GM12875 (cell line): ENCODE measurements at regions not wholly inside any gene's neighbourhood (a gene's known extent, or its start where the extent isn't known, plus 50 kb on each side); places are given as distances from the start of the nearest gene placed in this dataset.

Experiments used
- H3K4me3 ChIP-seq: one replicate; pipeline ENCODE4 v1.5.1; 2011; ENCODE audit warnings: low read depth, low read length, control low read depth
- CTCF ChIP-seq: IDR thresholded peaks from 2 replicates; pipeline ENCODE4 v1.5.1; 2011; ENCODE audit warnings: low read depth, mild to moderate bottlenecking, control low read depth, inconsistent platforms, low read length, moderate library complexity, borderline replicate concordance; ENCODE audit not compliant: insufficient read depth

DNA sequence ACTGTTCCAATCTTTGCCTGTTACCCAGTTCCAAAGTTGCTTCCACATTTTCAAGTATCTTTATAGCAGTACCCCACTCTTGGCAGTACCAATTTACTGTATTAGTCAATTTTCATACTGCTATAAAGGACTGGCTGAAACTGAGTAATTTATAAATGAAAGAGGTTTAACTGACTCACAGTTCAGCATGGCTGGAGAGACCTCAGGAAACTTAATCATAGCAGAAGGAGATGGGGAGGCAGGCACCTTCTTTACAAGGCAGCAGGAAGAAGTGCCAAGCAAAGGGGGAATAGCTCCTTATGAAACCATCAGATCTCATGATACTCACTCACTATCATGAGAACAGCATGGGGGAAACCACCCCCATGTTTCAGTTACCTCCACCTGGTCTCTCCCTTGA lies 215.0 kb downstream of the SNAPC1 start:
- no peak overlapping the region for H3K4me3 ChIP-seq
- no peak for TF ChIP-seq CTCF

GRCh38 chr14:61988240-61988639 lies 226.0 kb downstream of the SNAPC1 start:
- no peak overlapping the region for H3K4me3 ChIP-seq
- TF ChIP-seq CTCF = no peak

GRCh38 chr14:61992139-61992538 lies 229.9 kb downstream of the SNAPC1 start:
- no peak for TF ChIP-seq CTCF
- H3K4me3 ChIP-seq = no peak overlapping the region

- no peak for TF ChIP-seq CTCF
- no peak overlapping the region for H3K4me3 ChIP-seq
These were observed 230.7 kb downstream of the SNAPC1 start for GRCh38 chr14:61992926-61993325.

DNA sequence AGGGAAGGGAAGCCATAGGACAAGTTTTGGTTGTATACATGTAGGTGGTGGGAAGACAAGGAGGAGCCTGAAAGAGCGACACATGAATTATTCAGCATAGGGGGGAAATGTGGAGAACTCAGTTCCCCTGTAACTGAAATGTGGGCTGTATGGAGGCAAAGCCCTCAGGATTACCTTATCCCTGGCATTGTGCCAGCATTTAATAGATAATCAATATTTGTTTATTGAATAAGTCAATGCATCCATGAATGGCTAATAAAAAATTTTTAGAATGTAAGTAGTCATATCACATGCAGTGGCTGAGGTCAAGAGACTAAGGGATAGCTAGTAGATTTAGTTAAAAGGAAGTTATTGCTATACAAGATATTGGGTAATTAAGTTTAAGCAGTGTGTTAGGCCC lies 232.4 kb downstream of the SNAPC1 start:
- TF ChIP-seq CTCF = no peak
- no peak overlapping the region for H3K4me3 ChIP-seq

- no peak for TF ChIP-seq CTCF
- H3K4me3 ChIP-seq = no peak overlapping the region
These were observed 234.5 kb downstream of the SNAPC1 start for GRCh38 chr14:61996753-61997152.

GRCh38 chr14:61997161-61997560 lies 234.9 kb downstream of the SNAPC1 start:
- no peak for TF ChIP-seq CTCF
- no peak overlapping the region for H3K4me3 ChIP-seq
